ENCODE measurements at regions not wholly inside any gene's neighbourhood (a gene's known extent, or its start where the extent isn't known, plus 50 kb on each side); places are given as distances from the start of the nearest gene placed in this dataset.

GRCh38 chr6:44537306-44538049 lies 150.0 kb downstream of the CDC5L start:
- H3K27me3 ChIP-seq = no peaks in the 10 kb centered on the region
- TF ChIP-seq POLR2A (IDR thresholded peaks at IDR 0.05) = no peak
- TF ChIP-seq CTCF (IDR thresholded peaks at IDR 0.05) = no peak
- H3K9me3 ChIP-seq = no peaks in the 10 kb centered on the region
- H3K36me3 ChIP-seq = no peaks in the 10 kb centered on the region
- no peak overlapping the region for H3K4me3 ChIP-seq (replicated peaks in 1 of 3)
- no peak overlapping the region for H3K27ac ChIP-seq
- intact Hi-C loops (cut with DNase I) = no loop called here
- no peak for DNase-seq
- 86 to 88% methylated on average over 10 of the region's 10 CpGs for WGBS, 2 donors
- H3K4me1 ChIP-seq = peaks cover 0 to 9% of the 10 kb centered on the region in 2 donors

GRCh38 chr6:44538131-44538806 lies 150.8 kb downstream of the CDC5L start:
- intact Hi-C loops (cut with DNase I) = no loop called here
- DNase-seq = no peak
- Histone ChIP-seq H3K27me3 (no peaks in the 10 kb centered on the region), H3K4me3 (replicated peaks in 1 of 3) (no peak overlapping the region), H3K4me1 (peaks cover 0 to 16% of the 10 kb centered on the region in 2 donors), H3K36me3 (no peaks in the 10 kb centered on the region), H3K9me3 (no peaks in the 10 kb centered on the region), H3K27ac (no peak overlapping the region)
- WGBS, 2 donors = 80 to 85% methylated on average over 7 of the region's 7 CpGs
- no peak for TF ChIP-seq CTCF (IDR thresholded peaks at IDR 0.05)
- no peak for TF ChIP-seq POLR2A (IDR thresholded peaks at IDR 0.05)

GRCh38 chr6:44538807-44539201 lies 151.3 kb downstream of the CDC5L start:
- Histone ChIP-seq H3K4me3 (replicated peaks in 1 of 3) (no peak overlapping the region), H3K36me3 (no peaks in the 10 kb centered on the region), H3K27me3 (no peaks in the 10 kb centered on the region), H3K9me3 (no peaks in the 10 kb centered on the region), H3K27ac (no peak overlapping the region), H3K4me1 (peaks cover 0 to 18% of the 10 kb centered on the region in 2 donors)
- intact Hi-C loops (cut with DNase I) = no loop called here
- WGBS, 2 donors = 38 to 42% methylated on average over 2 of the region's 2 CpGs
- no peak for DNase-seq
- TF ChIP-seq POLR2A (IDR thresholded peaks at IDR 0.05) (no peak), CTCF (IDR thresholded peaks at IDR 0.05) (no peak)

- no peaks in the 10 kb centered on the region for H3K36me3 ChIP-seq
- peaks cover 0 to 18% of the 10 kb centered on the region in 2 donors for H3K4me1 ChIP-seq
- intact Hi-C loops (cut with DNase I) = no loop called here
- no peak overlapping the region for H3K27ac ChIP-seq
- no peaks in the 10 kb centered on the region for H3K27me3 ChIP-seq
- 91 to 98% methylated on average over 3 of the region's 3 CpGs for WGBS, 2 donors
- H3K4me3 ChIP-seq (replicated peaks in 1 of 3) = no peak overlapping the region
- no peak for TF ChIP-seq POLR2A (IDR thresholded peaks at IDR 0.05)
- no peak for TF ChIP-seq CTCF (IDR thresholded peaks at IDR 0.05)
- H3K9me3 ChIP-seq = no peaks in the 10 kb centered on the region
- no peak for DNase-seq
These were observed 152.3 kb downstream of the CDC5L start for GRCh38 chr6:44539701-44540355.

DNA sequence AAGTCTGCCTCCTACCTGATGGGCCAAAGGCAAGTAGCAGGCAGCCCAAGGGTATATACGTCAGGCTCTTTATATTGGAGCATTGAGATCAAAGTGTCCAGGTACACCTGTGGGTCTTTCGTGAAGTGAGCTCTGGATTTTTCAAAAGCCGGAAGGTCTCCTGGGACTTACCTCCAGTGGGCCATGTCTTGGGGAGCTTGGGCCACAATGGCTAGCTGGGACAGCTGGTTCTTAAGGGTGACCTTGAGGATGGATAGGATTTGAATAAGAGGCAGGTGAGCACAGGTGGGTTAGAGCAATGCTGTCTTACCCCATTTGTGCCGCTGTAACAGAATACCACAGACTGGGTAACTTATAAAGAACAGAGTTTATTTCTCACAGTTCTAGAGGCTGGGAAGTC lies 153.4 kb downstream of the CDC5L start:
- no peaks in the 10 kb centered on the region for H3K27me3 ChIP-seq
- TF ChIP-seq CTCF (IDR thresholded peaks at IDR 0.05) (no peak), POLR2A (IDR thresholded peaks at IDR 0.05) (no peak)
- no peak overlapping the region for H3K4me3 ChIP-seq (replicated peaks in 1 of 3)
- 89 to 98% methylated on average over 4 of the region's 4 CpGs for WGBS, 2 donors
- no peaks in the 10 kb centered on the region for H3K36me3 ChIP-seq
- peaks cover 0 to 18% of the 10 kb centered on the region in 2 donors for H3K4me1 ChIP-seq
- H3K9me3 ChIP-seq = no peaks in the 10 kb centered on the region
- no peak overlapping the region for H3K27ac ChIP-seq
- intact Hi-C loops (cut with DNase I) = no loop called here
- no peak for DNase-seq
